GM12874 (cell line): ENCODE measurements at regions not wholly inside any gene's neighbourhood (a gene's known extent, or its start where the extent isn't known, plus 50 kb on each side); places are given as distances from the start of the nearest gene placed in this dataset.

ENCODE experiments used
- TF ChIP-seq, protein P1 (sequence below): IDR thresholded peaks from 2 replicates; pipeline ENCODE4 v1.5.1; 2011; ENCODE audit warnings: low read depth, mild to moderate bottlenecking, control low read depth, low read length, moderate library complexity; ENCODE audit not compliant: insufficient read depth

GRCh38 chr12:88432531-88433490 is 147.5 kb downstream of the KITLG start:
- TF ChIP-seq, protein P1, sequence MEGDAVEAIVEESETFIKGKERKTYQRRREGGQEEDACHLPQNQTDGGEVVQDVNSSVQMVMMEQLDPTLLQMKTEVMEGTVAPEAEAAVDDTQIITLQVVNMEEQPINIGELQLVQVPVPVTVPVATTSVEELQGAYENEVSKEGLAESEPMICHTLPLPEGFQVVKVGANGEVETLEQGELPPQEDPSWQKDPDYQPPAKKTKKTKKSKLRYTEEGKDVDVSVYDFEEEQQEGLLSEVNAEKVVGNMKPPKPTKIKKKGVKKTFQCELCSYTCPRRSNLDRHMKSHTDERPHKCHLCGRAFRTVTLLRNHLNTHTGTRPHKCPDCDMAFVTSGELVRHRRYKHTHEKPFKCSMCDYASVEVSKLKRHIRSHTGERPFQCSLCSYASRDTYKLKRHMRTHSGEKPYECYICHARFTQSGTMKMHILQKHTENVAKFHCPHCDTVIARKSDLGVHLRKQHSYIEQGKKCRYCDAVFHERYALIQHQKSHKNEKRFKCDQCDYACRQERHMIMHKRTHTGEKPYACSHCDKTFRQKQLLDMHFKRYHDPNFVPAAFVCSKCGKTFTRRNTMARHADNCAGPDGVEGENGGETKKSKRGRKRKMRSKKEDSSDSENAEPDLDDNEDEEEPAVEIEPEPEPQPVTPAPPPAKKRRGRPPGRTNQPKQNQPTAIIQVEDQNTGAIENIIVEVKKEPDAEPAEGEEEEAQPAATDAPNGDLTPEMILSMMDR = no peak

GRCh38 chr12:88433997-88434703 is 146.1 kb downstream of the KITLG start:
- TF ChIP-seq, protein P1 = no peak

DNA sequence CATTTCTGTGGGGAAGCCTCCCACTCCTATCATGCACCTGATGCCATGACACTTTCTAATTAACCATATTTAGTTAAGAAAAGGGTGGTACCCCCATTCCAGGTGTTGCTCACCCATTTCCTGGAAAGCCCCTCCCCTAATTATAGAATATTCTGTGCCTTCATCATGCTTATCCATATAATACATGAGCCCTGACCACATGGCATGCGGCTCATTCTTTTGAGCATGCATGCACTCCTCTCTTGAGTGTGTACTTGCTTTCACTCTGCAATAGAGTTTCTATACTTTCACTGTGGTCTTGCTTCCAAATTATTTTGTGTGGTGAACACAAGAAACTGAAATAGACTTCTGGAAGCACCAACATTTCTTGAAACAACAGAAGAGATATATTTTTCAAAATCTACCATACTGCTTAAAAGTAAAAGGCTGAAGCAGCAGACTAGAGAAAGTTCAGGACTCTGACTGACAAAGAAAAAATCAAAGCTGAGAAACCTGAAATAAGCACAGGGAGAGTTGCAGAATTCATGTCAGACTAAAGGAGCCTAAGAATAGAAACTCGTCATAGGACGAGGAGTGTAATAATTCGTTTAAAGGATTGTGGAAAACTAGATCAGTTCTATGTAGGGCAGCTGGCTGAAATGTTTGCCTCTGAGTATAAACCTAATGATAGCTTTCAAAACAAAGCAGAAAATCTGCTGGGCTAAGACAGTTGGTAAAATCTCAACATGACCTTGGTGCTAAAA is 144.8 kb downstream of the KITLG start:
- TF ChIP-seq, protein P1 = no peak

GRCh38 chr12:88437226-88437625 is 143.0 kb downstream of the KITLG start:
- TF ChIP-seq, protein P1 = no peak
